T-helper 1 cell treated with Interleukin-12 subunit alpha and Interleukin-12 subunit beta and Interleukin-4 antibody, amounts not matched to agents 30 ng/mL and 1 ng/mL, for 36 hours (primary cell): ENCODE measurements at regions not wholly inside any gene's neighbourhood (a gene's known extent, or its start where the extent isn't known, plus 50 kb on each side); places are given as distances from the start of the nearest gene placed in this dataset.

Experiments used
- intact Hi-C: fragments of 100-400 bp; cut with micrococcal nuclease; formaldehyde crosslinking; loops from one replicate; pipeline ENCODE4 v1.15.1; 2024

DNA sequence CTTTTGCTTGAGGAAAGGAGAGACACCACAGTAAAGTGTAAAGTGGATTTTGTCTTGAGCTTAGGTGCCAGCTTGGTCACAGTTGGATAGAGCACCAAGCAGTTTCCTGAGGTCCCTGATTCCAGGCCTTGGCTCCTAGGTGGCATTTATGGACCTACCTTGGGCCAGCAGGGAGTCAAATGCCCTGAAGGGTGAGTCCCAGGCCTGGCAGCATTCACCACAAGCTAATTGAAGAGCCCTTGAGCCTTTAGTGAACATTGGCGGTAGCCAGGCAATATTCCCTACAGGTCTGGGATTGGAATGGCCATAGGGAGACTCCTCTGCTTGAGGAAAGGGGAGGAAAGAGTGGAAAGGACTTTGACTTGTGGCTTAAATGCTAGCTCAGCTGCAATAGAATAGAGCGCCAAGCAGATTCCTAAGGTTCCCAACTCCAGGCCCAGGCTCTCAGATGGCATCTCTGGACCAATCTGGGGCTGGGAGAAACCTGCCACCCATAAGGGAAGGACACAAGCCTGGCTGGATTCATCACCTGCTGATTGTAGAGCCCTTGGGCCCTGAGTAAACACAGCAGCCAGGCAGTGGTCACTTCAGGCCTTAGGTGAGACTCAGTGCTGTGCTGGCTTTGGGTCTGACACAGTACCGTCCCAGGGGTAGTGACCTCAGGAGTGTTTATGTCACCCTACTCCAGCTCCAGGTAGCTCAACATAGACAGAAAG lies 137.5 kb upstream of the OTOS start:
- intact Hi-C loops: no loop called here

DNA sequence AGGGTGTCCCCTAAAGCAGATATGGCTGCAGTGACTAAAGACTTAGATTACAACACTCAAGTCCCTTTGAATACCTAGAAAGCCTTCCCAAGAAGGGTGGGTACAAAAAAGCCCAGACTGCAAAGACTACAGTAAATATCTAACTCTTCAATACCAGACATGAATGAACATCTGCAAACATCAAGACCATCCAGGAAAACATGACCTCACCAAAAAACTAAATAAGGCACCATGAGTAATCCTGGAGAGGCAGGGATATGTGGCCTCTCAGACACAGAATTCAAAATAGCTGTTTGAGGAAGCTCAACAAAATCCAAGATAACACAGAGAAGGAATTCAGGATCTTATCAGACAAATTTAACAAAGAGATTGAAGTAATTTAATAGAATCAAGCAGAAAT lies 138.2 kb upstream of the OTOS start:
- intact Hi-C loops: no loop called here

DNA sequence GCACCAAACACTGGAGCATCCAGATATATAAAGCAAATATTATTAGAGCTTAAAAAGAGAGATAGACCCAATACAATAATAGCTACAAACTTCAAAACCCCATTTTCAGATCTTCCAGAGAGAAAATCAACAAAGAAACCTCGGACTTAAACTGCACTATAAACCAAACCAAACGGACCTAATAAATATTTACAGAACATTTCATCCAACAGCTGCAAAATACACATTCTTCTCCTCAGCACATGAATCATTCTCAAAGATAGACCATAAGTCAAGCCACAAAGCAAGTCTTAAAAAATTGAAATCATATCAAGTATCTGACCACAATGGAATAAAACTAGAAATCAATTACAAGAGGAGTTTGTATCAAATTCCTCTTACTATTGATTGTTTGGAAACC lies 140.2 kb upstream of the OTOS start:
- intact Hi-C loops: no loop called here

DNA sequence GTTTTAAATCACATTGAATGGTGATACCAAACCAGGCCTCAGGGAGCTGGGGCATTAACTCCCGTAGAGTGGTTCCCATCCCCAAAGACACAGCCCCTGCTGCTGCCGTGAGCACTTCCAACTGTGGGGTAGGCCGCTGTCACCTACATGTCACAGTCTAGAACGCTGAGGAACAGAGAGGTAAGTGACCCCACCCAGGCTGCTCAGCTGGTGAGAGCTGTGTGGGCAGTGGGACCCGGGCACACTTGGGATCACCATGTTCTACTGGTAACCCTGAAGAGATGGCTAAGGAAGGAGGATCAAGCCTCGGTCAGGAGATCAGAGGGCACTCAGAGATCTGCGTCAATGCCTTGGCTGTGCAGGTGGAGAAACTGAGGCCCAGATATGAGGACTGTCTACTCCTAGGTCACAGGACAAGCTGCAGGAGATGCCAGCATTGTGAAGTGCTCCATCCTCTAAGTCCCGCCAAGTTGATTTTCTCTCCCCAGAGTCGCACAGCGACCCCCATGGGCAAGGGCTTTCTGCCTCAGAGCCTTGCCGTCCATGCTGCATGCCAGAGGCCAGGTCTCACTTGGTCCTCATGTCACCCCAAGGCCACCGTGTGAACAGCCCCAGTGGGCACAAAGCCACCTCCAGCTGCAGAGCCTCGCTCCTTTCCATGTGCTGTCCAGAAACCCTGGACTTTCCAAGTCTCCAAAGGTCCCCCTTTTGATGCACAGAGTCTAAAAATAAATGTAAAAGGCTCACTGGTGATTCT lies 144.2 kb upstream of the OTOS start:
- intact Hi-C loops: no loop called here

DNA sequence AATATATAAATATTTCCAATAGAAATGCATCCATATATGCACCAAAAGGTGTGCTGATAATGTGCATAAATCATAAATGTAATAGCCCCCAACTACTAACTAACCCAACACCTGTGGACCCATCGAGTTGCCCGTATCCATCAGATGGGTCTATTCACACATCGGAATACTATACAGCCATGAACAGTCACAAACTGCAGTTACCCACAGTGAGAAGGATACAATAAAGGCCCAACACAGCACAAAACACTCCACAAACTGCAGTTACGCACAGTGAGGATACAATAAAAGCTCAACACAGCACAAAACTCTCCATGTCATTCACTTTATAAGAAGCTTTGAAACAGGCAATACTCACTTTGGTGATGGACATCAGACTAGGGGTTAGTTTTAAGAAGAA lies 145.3 kb upstream of the OTOS start:
- intact Hi-C loops: no loop called here

DNA sequence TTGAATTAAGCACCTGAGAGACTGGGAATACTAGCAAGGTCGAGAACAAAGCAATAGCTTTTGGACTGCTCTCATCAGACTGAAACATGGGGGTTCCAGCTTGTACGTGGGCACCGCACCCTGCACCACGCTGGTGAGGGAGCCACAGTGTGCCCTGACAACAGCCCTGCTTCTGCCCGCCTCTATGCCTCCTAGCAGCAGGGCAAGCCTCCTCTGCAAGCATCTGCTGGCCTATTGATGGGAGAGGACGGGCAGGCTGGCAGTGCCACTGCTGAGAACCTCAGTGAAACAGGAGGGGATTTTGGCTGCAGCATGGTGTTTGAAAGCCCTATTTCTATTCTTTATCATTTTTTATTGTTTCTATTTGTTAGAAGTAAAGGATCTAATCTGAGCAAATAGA lies 146.1 kb upstream of the OTOS start:
- intact Hi-C loops: no loop called here

DNA sequence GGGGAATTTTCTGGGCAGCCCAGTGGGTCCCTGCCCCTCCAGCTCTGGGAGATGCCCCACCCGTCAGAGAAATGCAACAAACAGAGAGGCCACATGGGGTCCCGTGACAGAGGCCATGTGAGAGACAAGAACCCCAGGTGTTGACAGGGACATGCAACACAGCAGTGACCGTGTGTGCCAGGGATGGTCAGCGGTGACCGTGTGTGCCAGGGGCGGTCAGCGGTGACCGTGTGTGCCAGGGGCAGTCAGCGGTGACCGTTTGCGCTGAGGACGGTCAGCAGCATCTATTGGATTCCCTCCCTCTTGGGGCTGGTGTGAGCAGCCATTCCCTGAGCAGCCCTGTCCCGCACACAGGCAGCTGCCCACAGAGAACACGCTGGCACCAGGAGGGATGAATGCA lies 146.6 kb upstream of the OTOS start:
- intact Hi-C loops: no loop called here

DNA sequence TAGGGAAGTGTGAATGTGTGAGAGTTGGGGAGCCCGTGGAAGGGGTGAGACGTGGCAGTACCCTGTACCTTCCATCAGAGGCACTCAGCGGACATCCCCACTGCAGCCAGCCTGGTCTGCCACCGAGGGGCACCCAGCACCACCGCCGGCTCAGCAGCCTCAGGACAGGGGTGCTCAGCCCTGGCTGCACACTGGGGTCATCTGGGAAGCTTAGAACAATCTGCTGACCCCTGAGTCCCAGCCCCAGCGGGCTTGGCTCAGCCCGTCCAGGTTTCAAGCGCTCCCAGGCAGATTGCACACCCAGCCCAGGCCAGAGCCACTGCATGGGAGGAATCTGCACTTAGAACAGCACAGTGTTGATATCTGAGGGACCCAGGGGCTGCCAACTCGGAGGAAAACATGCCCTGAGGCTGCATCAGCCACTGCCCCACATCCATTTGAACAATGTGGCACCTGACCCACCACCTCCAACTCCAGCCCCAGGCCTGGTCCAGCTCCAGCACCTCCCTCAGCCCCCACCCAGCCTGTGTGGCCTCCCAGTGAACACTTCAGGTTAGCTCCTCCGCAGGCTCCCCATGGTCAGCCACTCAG lies 147.1 kb upstream of the OTOS start:
- intact Hi-C loops: no loop called here

DNA sequence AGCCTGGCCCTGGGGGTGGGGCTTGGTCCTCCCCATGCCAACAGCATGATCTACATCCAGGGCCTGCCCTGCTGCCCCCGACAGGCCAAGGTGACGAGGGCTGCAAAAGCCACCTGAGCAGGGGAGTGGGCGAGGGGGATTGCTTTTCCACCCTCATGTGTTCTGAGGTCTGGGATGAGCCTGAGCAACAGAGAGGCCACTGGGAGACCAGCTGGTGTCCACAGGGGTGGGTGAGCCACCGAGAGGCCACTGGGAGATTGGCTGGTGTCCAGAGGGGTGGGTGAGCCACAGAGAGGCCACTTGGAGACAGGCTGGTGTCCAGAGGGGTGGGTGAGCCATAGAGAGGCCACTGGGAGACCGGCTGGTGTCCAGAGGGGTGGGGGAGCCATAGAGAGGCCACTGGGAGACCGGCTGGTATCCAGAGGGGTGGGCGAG lies 147.4 kb upstream of the GPC1 start:
- intact Hi-C loops: no loop called here

DNA sequence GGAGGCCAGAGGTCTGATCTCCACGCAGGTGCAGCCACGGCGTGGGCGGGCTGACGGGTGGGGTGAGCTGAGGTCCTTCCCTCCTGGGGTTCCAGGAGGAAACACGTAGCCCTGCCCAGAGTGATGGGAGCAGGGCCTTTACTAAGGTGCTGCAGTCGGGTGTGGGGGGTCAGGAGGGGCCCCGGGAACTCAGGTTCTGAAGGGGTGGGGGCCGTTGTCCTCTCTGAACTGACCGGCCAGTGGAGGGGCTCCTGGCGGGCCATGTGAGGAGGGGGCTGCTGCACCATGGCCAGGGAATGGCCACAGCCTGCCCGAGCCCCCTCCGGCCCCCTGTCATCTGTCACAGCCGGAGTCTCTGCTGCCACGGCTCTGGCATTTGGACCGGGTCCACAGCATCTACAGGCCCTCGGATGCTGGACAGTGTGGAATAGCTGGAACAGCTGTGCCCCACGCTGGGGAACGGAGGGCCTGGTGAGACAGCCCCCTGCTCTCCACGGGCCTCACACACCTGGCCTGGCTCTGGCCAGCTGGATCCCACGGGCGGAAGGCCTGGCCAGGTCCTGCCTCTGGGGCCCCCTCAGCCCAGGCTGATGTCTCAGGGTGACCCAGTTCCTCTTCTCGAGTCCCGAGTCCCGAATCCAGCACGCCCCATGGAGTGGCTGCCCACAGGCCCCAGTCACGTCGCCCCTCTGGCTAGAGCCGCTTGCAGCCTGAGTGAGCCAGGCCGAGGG lies 145.6 kb upstream of the GPC1 start:
- intact Hi-C loops: no loop called here

DNA sequence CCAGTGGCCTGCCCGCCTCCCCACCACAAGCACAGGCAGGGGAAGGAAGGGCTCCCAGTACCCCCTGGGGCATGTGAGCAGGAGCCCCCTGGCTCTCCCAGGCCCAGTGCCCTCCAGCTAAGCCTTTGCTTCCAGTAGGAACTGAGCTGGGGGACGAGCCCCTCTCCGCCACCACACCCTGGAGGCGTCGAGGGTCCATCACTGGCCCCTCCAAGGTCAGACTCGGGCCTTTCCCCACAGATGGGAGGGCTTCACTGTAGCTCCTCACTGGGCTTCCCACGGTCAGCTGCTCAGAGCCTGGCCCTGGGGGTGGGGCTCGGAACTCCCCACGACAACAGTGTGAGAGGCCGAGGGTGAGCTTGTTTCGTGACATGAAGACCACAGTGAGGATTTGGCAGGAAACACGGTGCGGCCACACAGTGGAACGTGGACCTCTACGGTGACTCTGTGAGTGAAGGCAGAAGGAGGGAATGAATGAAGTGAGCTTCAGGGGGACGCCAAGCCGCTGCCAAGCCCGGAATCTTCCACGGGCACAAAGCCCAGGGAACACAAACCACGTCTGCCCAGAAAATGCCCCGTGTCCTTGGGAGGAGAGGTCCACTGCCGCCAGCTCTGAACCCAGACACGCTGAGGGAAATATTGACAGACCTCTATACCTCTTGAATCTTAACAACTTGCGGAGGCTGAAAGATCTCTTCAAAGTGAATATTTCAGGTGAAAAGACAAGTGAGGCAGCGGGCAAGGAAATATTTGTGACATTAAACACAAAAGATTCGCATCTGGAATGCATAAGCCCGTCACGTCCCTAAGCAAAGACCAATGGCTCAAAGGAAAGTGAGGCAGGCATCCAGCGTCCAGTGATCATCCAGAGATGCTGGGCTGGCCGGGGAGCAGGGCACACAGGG lies 144.8 kb upstream of the GPC1 start:
- intact Hi-C loops: no loop called here

DNA sequence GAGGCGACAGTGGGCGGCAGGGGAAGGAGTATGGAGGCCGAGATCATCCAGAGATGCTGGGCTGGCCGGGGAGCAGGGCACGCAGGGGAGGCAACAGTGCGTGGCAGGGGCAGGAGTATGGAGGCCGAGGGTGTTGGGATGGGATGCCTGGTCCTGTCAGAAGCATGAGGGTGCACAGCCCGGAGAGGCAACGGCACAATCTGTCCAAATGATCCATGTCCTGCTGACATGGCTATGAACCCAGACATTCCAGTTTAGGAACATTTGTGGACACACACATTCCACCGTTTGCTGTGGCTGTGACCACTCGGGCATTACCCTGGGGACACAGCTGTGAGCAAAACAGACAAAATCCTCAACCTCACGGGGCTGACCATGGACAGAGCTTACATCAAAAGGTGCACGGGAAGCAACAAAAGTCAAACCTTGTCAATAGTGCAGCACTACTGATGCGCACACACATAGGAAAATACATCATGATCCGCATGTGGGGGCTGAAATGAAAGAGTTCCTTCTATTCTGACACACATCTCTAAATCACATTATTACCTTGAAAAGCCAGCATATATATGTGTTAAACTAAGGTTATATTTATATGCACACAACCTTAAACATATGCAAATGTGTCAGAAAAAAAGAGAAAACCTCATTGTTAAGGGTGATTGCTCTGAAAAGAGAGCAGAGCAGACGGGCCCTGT lies 144.0 kb upstream of the GPC1 start:
- intact Hi-C loops: no loop called here

DNA sequence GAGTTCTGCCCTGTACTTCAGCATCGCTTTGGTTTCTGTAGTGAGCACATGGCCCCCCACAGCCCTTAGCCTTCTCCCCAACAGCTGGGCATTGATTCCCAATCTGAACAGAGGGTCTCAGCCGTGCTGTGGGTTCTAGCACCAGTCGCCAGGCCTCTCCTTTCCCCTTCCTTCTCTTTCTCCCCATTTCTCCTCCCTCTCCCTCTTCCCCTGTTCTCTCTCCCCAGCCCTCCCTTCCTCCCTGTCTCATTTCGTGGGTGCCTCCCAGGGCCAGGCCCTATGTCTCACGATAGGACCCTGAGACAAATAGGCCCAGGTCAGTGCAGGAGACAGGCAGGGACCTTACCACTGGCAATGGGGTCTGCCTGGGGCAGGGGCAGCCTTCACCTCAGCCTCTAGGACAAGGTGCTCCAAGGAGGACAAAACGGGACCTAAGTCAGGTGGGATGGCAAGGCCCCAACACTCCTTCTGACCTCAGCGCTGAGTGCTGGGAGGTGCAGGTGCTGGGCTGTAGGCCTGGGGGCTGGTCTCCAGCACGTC lies 143.4 kb upstream of the GPC1 start:
- intact Hi-C loops: no loop called here

DNA sequence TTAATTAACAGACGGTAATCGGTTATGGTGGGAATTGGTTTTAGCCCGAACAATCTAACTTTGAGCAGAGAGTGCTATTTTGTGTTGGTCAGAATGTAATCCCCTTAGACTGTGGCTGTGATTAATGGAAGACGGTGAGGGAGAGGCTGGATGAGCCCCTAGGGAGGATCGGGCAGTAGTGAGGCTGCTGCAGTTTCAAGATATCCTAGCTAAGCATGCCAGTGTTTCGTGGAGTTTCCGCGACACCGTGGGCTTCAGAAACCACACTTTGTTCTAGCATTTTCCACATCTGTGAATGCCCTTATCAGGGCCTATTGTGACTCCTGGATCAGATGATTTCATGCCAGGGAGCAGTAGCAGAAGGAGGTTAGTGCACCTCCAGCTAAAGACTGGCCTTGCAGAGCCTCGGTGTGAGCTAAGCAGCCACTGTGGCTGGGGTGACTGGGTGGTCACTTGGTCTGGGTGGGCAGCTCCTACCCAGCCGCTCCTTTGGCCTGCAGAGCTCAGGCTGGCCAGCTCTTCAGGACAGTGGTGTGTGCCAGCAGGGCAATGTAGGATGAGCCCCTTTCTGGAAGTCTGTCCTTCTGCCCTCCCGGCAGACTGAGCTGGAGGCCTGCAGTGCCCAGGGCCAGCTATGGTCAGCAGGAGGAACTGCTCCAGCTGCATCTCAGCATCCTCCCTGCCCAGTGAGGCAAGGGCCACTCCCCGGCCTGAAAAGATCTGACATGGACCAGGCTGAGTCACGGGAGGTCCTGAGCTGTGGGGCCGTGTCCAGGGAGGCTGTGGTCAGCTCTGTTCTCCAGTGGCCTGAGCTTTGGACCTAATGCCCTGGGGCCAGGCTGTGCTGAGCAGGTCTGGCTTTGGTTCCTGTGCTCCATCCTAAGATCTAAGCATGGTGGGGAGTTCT lies 142.6 kb upstream of the GPC1 start:
- intact Hi-C loops: no loop called here

DNA sequence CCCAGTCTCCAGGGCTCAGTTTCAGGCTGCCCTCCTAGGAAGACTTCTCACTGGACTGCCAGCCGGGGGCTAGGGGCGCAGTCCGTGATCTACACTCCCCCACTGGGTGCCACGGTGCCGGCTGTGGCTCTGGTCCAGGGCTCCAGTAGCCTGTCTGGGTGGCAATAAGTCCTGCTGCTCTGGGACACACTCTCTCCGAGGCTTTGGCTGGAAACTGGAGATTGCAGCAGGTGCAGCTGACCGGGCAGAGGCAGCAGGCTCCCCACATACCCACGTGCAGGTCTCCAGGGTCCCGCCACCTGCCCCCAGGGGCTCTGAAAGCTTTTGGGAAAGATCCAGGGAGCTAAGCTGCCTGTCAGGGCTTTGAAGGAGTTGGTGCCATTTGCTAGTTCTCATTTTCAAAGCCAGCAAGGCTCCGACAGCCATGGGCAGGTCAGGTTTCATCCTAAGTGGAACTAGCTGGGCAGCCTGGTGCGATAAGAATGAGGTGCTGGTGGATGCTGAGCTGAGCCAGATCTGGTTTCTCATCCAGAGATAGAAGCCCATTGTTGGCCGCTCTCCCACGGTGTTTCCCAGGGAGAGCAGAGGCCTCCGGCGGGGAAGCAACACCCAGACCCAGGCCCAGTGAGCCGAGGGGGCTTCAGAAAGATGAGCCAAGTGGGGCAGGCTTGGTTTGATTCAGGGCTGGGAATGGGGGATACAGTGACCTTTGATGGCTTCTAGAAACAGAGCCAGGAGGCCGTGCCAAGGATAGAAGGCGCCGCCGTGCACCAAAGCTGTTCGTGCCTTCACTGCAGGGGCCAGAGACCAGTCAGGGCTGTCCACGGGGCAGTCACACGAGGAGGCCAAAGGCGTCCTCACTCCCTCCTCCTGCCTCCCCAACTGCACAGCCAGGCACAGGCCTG lies 141.7 kb upstream of the GPC1 start:
- intact Hi-C loops: no loop called here

DNA sequence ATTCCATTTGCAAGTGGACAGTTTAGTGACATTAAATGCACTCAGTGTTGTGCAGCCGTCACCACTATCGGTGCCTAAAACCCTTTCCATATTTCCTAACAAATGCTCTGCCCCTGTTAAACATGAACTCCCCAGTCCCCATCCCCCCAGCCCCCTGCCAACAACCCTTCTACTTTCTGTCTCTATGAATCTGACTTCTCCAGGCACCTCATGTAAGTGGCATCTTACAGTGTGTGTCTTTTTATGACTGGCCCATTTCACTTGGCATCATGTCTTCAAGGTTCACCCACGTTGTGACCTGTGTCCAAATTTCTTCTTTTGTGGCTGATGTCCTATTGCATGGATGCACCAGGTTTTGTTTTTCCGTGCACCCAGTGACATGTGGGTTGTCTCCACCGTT lies 140.9 kb upstream of the GPC1 start:
- intact Hi-C loops: no loop called here

DNA sequence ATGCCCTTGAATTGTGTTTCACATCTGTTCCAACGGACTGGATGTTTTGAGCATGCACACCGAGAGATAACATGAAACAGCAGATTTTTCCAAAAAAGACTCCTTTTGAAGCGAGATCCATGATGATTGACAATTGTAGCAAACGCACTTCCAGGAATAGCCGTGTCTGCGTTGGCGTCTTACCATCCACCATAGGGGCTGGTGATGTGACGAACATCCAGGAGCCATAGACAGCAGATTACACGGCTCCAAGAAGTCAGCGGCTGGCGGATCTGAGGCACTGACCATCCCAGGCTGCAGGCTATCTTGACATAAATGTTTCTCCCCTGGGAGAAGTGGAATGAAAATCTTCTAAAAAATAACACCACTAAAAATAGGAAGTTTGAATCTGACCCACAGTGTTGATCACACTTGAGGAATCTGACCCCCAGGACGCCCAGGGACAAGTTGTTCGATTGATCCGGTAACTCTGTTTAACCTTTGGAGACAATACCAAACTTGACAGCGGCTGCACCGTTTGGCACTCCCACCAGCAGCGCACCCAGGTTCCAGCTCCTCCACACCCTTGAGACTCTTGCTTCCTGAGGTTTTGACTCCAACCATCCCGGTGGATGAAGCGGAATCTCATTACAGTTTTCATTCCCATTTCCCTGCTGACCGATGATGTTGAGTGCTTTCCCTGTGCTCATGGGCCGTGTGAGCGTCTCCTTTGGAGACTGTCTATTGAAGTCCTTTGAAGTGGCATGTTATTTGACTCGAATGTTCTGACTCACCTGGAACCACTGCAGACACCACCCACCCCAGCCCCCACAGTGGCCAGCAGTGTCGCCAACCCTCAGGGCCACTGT lies 140.0 kb upstream of the GPC1 start:
- intact Hi-C loops: no loop called here
